Left cardiac atrium (tissue), 4 donors: ENCODE measurements at regions not wholly inside any gene's neighbourhood (a gene's known extent, or its start where the extent isn't known, plus 50 kb on each side); places are given as distances from the start of the nearest gene placed in this dataset.
"Not testable (repeated sequence)": the region's sequence is repeated elsewhere in the genome, so short reads cannot be mapped to it uniquely, and the experiment has no call there.

ENCODE experiments used
- ATAC-seq, 2 donors: fragments of 200-7000 bp; cut with Tn5 transposase; one replicate each; pipeline ENCODE4 v1.9.1; 2020; ENCODE audit warnings: mild to moderate bottlenecking in 2 of 2, moderate library complexity in 2 of 2
- DNase-seq: peaks from one replicate; pipeline ENCODE4 v3.0.0-alpha.2; 2020
- intact Hi-C, 2 donors: fragments of 100-400 bp; cut with DNase I; formaldehyde crosslinking; loops; one replicate each; pipeline versions ENCODE4 v1.14.1 to v1.15.1; 2022 to 2023
- donor health status: DM: no; HTN: yes; CAD: no.
- donor health status: DM: no; HTN: yes; CAD: no; lungs with severe emphysema.
- donor health status: DM: yes; HTN: yes; CAD: no.
- donor health status: Dilated cardiomyopathy.

- ATAC-seq: no peak
- intact Hi-C loops: no loop called here
Measured at GRCh38 chr6:159427771-159428170, 258.6 kb downstream of the FNDC1 start.

GRCh38 chr6:159427335-159427734, 258.1 kb downstream of the FNDC1 start:
- intact Hi-C loops: no loop called here
- ATAC-seq (no peak), DNase-seq (no peak)

More at GRCh38 chr6:159427771-159428170, 258.6 kb downstream of the FNDC1 start:
- DNase-seq: no peak

- DNase-seq (no peak), ATAC-seq (no peak)
- intact Hi-C loops: no loop called here
Measured at GRCh38 chr6:159425421-159425820, 256.2 kb downstream of the FNDC1 start.

GRCh38 chr6:159422041-159422984, 253.1 kb downstream of the FNDC1 start:
- intact Hi-C loops: no loop called here
- ATAC-seq (peak; percentile 65 to 79), DNase-seq (peak; percentile 43)

GRCh38 chr6:159421586-159421985, 252.4 kb downstream of the FNDC1 start:
- ATAC-seq (no peak), DNase-seq (no peak)

GRCh38 chr6:159418997-159419396, 249.8 kb downstream of the FNDC1 start:
- intact Hi-C loops: no loop called here
- DNase-seq: no peak
- ATAC-seq: no peak

More at GRCh38 chr6:159421586-159421985, 252.4 kb downstream of the FNDC1 start:
- intact Hi-C loops: no loop called here

- DNase-seq (no peak), ATAC-seq (no peak)
- intact Hi-C loops: no loop called here
Measured at GRCh38 chr6:159416891-159417560, 247.8 kb downstream of the FNDC1 start.

- intact Hi-C loops: no loop called here
- ATAC-seq: no peak
- DNase-seq: no peak
Measured at GRCh38 chr6:159415540-159415939, 246.3 kb downstream of the FNDC1 start.

- intact Hi-C loops: no loop called here
- ATAC-seq: no peak
- no peak for DNase-seq
Measured at GRCh38 chr6:159414711-159415110, 245.5 kb downstream of the FNDC1 start.

GRCh38 chr6:159407211-159407780, 238.1 kb downstream of the FNDC1 start:
- intact Hi-C loops, ATAC-seq, DNase-seq: not testable (repeated sequence)

- ATAC-seq: no peak
- DNase-seq: no peak
- intact Hi-C loops: no loop called here
Measured at GRCh38 chr6:159404296-159404695, 235.1 kb downstream of the FNDC1 start.

GRCh38 chr6:159400826-159401225, 231.6 kb downstream of the FNDC1 start:
- intact Hi-C loops: no loop called here
- DNase-seq: no peak
- ATAC-seq: no peak

- intact Hi-C loops: no loop called here
- DNase-seq: no peak
- ATAC-seq: peak in 1 of 2 donors; percentile 36
Measured at GRCh38 chr6:159399751-159400221, 230.6 kb downstream of the FNDC1 start.

- DNase-seq (no peak), ATAC-seq (no peak)
- intact Hi-C loops: no loop called here
Measured at GRCh38 chr6:159398633-159399032, 229.4 kb downstream of the FNDC1 start.

GRCh38 chr6:159397753-159398152, 228.6 kb downstream of the FNDC1 start:
- ATAC-seq: no peak
- DNase-seq: no peak
- intact Hi-C loops: no loop called here

- intact Hi-C loops: no loop called here
- ATAC-seq (peak in 1 of 2 donors; percentile 86), DNase-seq (no peak)
Measured at GRCh38 chr6:159395609-159396008, 226.4 kb downstream of the FNDC1 start.

- DNase-seq, intact Hi-C loops, ATAC-seq: not testable (repeated sequence)
Measured at GRCh38 chr6:159392695-159393094, 223.5 kb downstream of the FNDC1 start.

- DNase-seq (no peak), ATAC-seq (peak; percentile 67)
- intact Hi-C loops: no loop called here
Measured at GRCh38 chr6:159390381-159390780, 221.2 kb downstream of the FNDC1 start.

- intact Hi-C loops: no loop called here
- no peak for DNase-seq
- no peak for ATAC-seq
Measured at GRCh38 chr6:159389695-159390094, 220.5 kb downstream of the FNDC1 start.

- DNase-seq (no peak), ATAC-seq (no peak)
- intact Hi-C loops: no loop called here
Measured at GRCh38 chr6:159380114-159380513, 210.9 kb downstream of the FNDC1 start.
